GM18517 (cell line): ENCODE measurements at regions not wholly inside any gene's neighbourhood (a gene's known extent, or its start where the extent isn't known, plus 50 kb on each side); places are given as distances from the start of the nearest gene placed in this dataset.

Experiments used
- ATAC-seq: cut with Tn5 transposase; IDR thresholded peaks from one replicate; pipeline ENCODE4 v1.9.1; 2021; ENCODE audit warnings: mild to moderate bottlenecking, moderate library complexity; ENCODE audit not compliant: unreplicated experiment

- no peak for ATAC-seq
Observed at GRCh38 chr5:5009240-5009639, 130.9 kb upstream of the ADAMTS16 start.

DNA sequence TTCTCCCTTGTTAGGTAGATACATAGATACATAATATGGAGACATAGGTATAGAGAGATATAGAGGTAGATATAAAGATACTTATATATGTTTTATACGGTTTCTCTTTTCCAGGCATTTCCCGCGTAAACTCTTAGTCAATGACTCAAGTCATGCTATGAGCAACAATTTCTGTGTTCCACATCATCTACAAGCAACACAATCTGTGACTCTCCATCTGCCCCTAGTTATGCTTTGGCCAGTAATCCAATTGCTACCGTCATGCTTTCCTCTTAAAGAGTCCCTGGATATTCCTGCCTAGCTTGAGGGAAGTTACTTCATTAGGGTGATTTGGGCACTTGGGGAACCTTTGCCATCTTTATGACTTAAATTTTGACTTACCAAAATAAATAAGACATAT lies 129.0 kb upstream of the ADAMTS16 start:
- ATAC-seq = no peak

DNA sequence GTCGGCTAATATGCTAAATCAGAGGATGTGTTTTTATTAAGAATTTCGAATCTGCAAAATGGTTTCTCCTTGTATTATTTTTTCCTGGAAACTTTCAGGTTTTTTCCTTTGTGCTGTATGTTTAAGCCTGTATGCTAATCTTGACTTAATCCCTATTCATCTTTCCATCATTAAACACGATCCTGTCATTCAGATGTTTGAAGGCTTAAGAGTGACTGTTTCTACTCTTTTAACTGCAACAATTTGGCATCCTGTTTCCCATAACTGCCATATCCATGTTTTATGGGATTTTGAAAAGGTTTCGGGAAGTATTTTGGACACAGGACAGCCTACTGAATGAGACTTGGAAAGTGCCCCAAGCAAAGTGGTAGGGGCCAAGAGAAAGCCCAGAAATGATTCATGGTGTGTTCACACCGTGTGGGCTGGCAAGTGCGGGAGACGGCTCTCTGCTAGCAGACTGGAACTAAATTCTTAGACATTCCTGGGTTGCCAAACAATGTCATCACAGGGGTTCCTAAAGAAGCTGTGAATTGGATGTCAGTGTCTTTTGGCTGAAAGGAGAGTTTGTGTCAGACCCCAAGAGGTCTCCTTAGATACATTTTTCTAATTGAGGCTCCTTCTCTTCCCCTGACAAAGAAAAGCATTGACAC lies 125.4 kb upstream of the ADAMTS16 start:
- ATAC-seq = no peak

DNA sequence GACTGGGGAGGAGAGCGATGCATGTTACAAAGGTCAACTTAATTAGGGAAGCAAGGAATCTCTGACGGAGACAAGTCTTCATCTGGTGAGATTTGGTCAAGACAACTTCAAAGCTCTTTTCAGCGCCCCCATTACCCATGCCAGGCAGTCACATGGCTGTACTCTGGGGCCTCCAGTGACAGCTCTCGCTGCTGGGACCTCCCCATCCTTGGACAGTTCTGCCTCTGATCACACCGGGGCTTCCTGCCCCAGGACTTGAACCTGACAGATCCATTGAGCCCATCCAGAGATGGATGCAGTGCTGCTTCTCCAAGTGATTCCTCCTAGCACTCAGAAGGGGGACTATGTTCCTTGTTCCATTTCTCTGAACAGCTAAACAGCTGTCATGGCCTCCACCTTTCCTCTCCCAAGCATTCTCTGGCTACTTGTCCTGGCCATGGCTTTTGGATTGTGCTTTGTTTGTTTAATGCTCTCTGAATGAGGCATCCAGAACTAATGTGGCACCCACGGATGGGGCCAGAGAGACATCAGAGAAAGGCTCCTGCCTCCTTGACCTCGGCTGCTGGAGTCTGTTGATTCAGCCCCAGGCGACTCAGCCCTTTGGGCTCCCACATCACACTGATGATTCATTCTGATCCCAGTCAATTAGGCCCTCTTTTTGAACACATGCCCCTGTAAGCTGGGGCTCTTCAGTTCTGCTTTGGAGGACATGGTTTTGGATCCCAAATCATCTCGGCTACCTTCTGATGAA lies 122.1 kb upstream of the ADAMTS16 start:
- ATAC-seq = no peak

DNA sequence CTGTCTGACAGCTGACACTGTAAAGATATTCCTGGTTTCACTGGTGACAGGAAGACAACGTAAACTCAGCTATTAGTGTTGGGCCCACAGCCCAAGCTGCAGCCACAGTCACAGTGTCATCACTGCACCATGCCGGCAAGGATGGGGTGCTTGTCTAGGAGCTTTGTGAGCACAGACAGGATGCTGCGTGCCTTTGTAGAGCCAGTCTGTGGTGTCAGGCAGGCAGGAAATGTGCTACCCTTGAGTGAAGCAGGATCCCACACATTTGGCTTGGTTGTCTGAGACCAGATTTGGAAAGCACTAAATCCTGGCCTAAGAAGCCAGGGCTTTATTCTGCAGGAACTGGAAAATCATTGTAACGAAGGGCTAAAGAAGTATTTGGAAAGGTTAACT lies 121.6 kb upstream of the ADAMTS16 start:
- ATAC-seq = no peak

- ATAC-seq = no peak
Observed at GRCh38 chr5:5021436-5021835, 118.7 kb upstream of the ADAMTS16 start.

DNA sequence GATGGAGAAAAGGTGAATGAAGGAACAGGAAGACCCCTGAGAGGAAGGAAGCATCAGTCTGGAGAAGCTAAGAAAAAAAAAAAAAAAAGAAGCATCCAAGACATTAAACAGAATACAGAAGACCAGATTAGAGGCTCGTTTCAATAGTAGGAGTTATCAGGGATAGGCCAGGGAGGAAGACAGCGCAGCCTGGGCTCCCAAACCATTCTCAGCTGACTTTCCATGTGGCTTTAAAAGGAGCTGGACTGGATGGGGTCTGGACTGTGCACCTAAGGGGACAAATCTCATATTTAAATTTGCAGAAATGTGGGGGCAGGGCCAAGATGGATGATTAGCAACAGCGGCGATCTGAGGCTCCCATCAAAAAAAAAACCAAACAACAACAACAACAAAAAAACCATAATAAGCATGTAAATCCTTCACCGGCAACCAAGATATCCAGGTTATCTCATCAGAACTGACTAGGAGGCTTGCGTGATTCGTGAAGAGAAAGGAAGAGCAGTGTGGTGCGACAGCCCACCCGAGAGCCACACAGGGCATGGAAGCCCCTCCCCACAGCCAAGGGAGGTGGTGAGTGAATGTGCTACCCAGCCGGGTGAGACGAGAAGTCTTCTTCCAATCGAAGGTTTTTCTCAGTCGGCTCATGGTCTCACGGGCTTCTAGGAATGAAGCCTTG lies 114.9 kb upstream of the ADAMTS16 start:
- no peak for ATAC-seq

GRCh38 chr5:5025774-5026408 lies 114.2 kb upstream of the ADAMTS16 start:
- ATAC-seq = no peak

GRCh38 chr5:5026409-5026785 lies 113.7 kb upstream of the ADAMTS16 start:
- no peak for ATAC-seq

DNA sequence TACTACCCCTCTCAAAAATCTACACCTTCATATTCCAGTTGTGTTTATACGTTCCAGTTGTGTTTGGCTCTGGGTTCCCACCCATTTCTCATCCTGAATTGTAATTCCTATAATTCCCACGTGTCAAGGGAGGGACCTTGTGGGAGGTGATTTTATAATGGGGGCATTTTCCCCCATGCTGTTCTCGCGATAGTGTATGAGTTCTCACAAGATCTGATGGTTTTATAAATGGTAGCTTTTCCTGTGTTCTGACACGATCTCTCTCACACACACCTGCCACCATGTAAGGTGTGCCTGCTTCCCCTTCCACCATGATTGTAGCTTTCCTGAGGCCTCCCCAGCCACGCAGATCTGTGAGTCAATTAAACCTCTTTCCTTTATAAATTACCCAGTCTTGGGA lies 108.5 kb upstream of the ADAMTS16 start:
- ATAC-seq = no peak

GRCh38 chr5:5037674-5038073 lies 102.5 kb upstream of the ADAMTS16 start:
- ATAC-seq = no peak

DNA sequence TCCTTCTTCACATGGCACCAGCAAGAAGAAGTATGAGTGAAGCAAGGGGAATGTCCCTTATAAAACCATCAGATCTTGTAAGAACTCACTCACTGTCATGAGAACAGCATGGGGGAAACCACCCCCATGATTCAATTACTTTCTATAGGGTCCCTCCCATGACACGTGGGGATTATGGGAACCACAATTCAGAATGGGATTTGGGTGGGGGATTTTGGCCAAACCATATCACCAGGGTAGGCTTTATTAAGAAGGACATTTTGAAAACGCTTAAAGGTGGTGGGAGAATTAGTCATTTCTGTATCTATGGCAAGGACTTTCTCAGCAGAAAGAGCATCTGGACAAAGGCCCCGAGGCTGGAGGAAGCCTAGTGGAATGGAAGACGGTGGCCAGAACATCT lies 100.2 kb upstream of the ADAMTS16 start:
- ATAC-seq = no peak

- no peak for ATAC-seq
Observed at GRCh38 chr5:5040712-5041111, 99.4 kb upstream of the ADAMTS16 start.

- ATAC-seq = no peak
Observed at GRCh38 chr5:5042806-5043205, 97.3 kb upstream of the ADAMTS16 start.

DNA sequence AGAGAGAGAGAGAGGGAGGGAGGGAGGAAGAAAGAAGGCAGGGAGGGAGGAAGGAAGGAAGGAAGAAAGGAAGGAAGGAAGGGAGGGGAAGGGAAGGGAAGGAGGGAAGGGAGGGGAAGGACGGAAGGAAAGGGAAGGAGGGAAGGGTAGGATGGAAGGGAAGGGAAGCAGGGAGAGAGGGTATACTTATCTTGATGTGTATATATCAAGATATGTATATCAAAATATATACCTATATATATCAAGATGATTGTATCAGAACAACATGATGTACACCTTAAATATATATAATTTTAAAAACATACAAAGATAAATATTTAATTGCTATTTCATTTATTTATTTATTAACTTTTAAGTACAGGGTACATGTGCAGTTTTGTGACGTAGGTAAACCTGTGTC lies 96.8 kb upstream of the ADAMTS16 start:
- no peak for ATAC-seq

DNA sequence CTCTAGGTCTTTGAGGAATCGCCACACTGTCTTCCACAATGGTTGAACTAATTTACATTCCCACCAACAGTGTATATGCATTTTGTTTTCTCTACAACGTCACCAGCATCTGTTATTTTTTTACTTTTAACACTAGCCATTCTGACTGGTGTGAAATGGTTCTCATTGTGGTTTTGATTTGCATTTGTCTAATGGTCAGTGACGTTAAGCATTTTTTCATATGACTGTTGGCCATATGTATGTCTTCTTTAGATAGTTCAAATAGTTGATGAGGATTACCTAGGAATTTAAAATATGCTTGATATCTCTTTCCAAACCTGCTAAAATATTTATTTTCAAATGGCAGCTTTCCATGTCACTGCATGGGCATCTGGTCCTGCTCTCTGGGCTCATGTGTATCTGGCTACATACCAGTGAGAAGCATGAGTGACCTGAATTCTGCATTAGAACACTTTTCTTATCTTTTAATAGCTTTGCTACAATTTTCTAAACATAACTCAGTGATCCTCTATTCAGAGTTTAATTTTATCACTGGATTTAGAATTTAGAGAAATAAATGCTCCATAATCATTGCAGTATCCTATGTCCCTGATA lies 95.8 kb upstream of the ADAMTS16 start:
- ATAC-seq = no peak

DNA sequence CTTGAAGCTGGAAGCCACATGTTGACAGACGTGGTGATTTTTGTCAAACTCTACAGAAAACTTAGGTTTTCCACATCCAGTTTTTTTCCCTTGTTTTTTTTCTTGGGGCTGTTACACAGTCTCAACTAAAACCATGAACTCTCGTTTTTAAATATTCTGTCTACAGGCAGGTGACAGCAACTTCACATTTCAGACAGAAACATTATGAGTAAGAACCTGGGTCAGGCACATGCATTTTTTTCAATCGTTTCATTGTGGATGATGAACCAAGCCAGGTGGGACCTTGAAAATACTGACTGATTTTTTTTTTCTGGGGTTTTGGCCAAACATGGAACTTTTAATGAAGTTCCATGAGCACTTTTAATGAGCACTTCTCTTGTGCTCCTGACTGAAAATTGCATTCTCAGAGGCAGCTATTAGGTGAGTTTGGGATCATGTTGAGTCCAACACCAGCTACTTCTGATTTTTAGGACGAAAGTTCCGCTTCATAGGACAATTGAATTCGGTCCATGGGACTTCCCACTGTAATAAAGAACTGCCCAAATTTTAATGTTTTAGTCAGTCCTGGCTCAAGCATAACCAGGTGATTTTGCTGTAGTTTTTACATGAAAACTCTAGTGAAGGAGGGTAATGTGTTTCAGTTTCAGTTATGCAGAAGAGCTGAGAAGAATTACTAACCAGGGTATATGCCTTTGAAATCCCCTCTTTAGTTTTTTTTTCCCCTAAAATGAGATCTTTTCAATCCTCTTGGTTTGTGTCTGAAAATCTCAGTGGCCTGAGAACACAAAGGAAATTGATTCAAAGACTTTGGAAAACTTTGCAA lies 93.2 kb upstream of the ADAMTS16 start:
- peak; percentile 90 for ATAC-seq

DNA sequence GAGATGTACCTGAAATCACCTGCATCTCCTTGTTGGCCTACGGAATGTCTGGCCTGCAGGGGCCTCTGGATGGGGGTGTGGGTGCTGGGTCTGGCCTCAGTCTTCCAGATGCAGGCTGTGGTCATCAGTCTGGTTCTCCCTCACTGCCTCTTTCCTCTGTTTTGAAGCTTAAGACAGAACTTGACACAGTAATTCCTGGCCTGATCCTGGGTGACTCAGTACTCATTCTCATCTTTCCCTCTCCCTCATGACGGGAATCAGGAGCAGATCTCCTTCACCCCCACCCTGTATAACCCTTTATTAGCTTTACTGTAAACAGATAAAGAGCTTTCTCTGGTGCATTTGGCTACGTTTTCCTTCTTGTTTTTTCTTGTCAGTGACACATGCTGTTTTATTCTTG lies 89.3 kb upstream of the ADAMTS16 start:
- no peak for ATAC-seq

DNA sequence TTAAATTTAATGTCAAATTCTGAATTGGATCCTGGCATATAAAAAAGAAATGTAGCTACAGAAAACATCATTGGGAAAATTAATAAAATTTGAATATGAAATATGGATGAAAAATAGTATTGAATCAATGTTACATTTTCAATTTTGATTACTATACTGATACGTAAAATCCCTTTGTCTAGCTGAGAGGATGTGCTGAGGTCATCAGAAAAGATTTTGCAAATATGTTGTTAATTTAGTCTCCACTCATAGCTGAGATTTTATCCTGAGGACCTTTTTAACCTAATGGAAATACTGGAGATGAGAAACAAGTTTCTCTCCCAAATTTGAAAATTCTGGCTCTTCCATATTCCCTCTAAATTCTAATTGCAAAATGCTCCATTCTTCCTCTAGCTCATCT lies 84.4 kb upstream of the ADAMTS16 start:
- no peak for ATAC-seq

DNA sequence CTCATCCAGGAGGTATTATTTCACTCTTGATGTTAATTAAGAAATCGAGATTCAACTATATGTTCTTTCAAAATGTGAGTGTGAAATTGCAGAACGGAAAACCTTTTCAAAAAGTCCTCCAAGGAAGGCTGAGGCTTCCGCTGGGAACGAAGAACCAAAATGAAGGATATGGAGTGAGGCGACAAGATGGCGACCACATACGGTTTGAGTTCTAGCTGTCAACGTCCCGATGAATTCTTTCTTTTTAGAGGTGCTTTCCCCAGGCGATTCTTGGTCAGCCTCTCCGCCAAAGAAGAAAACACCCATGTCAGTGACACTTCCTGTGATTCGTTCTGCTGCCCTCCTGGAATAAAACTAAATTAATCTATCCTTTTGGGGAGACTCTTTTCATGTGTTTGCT lies 78.3 kb upstream of the ADAMTS16 start:
- ATAC-seq = no peak
